ENCODE measurements at regions not wholly inside any gene's neighbourhood (a gene's known extent, or its start where the extent isn't known, plus 50 kb on each side); places are given as distances from the start of the nearest gene placed in this dataset.
"Not testable (repeated sequence)": the region's sequence is repeated elsewhere in the genome, so short reads cannot be mapped to it uniquely, and the experiment has no call there.

- H3K27ac Mint-ChIP-seq = no peak overlapping the region
- H3K36me3 Mint-ChIP-seq (ENCODE audit: low read depth) = no peaks in the 10 kb centered on the region
- peaks cover 16% of the 10 kb centered on the region for H3K9me3 Mint-ChIP-seq
- no peaks in the 10 kb centered on the region for H3K27me3 Mint-ChIP-seq (ENCODE audit: low read depth)
- H3K4me3 Mint-ChIP-seq = no peak overlapping the region
- H3K4me1 Mint-ChIP-seq (ENCODE audit: low read depth) = no peaks in the 10 kb centered on the region
Measured at GRCh38 chr17:27009087-27009486, 284.8 kb upstream of the WSB1 start.

- not testable (repeated sequence) for H3K27ac Mint-ChIP-seq; H3K4me3 Mint-ChIP-seq; H3K27me3 Mint-ChIP-seq (ENCODE audit: low read depth); H3K4me1 Mint-ChIP-seq (ENCODE audit: low read depth); H3K36me3 Mint-ChIP-seq (ENCODE audit: low read depth)
- peaks cover 15% of the 10 kb centered on the region for H3K9me3 Mint-ChIP-seq
Measured at GRCh38 chr17:27010138-27010537, 283.8 kb upstream of the WSB1 start.

- H3K36me3 Mint-ChIP-seq (ENCODE audit: low read depth); H3K4me1 Mint-ChIP-seq (ENCODE audit: low read depth); H3K4me3 Mint-ChIP-seq; H3K27ac Mint-ChIP-seq; H3K9me3 Mint-ChIP-seq; H3K27me3 Mint-ChIP-seq (ENCODE audit: low read depth): not testable (repeated sequence)
Measured at GRCh38 chr17:27030552-27030951, 263.4 kb upstream of the WSB1 start.

DNA sequence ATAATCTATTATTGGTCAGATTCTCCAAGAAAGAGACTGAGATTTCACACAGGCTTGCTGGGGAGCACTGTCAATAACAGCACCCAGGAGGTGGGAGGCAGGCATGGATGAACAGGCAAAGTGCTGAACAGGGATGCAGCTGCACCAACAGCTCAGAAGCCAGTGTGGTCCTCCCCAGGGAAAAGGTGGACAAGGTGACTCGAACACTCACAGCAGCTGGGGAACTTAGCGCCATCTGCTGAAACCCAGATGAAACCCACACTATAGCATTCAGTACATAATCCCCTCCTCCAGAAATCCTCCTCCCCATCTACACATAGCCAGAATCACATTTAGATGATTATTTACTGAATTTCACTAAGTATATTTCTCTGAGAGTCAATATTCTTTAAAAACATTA, 255.2 kb upstream of the WSB1 start:
- no peaks in the 10 kb centered on the region for H3K27me3 Mint-ChIP-seq (ENCODE audit: low read depth)
- H3K4me3 Mint-ChIP-seq = no peak overlapping the region
- H3K36me3 Mint-ChIP-seq (ENCODE audit: low read depth) = no peaks in the 10 kb centered on the region
- peaks cover 5% of the 10 kb centered on the region for H3K9me3 Mint-ChIP-seq
- no peaks in the 10 kb centered on the region for H3K4me1 Mint-ChIP-seq (ENCODE audit: low read depth)
- no peak overlapping the region for H3K27ac Mint-ChIP-seq

DNA sequence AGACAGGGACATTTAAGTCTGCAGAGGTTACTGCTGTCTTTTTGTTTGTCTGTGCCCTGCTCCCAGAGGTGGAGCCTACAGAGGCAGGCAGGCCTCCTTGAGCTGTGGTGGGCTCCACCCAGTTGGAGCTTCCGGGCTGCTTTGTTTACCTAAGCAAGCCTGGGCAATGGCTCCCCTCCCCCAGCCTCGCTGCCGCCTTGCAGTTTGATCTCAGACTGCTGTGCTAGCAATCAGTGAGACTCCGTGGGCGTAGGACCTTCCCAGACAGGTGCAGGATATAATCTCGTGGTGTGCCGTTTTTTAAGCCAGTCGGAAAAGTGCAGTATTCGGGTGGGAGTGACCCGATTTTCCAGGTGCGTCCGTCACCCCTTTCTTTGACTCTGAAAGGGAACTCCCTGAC, 248.9 kb upstream of the WSB1 start:
- not testable (repeated sequence) for H3K4me1 Mint-ChIP-seq (ENCODE audit: low read depth)

GRCh38 chr17:27049104-27049784, 244.7 kb upstream of the WSB1 start:
- Mint-ChIP-seq H3K4me1 (ENCODE audit: low read depth) (no peaks in the 10 kb centered on the region), H3K27me3 (ENCODE audit: low read depth) (no peaks in the 10 kb centered on the region), H3K27ac (no peak overlapping the region), H3K4me3 (no peak overlapping the region), H3K36me3 (ENCODE audit: low read depth) (no peaks in the 10 kb centered on the region), H3K9me3 (peaks cover 30% of the 10 kb centered on the region)

More for the DNA sequence above, 248.9 kb upstream of the WSB1 start:
- peaks cover 15% of the 10 kb centered on the region for H3K9me3 Mint-ChIP-seq
- H3K4me3 Mint-ChIP-seq; H3K27ac Mint-ChIP-seq; H3K36me3 Mint-ChIP-seq (ENCODE audit: low read depth); H3K27me3 Mint-ChIP-seq (ENCODE audit: low read depth): not testable (repeated sequence)

GRCh38 chr17:27065588-27065987, 228.3 kb upstream of the WSB1 start:
- no peak overlapping the region for H3K4me3 Mint-ChIP-seq
- H3K27me3 Mint-ChIP-seq (ENCODE audit: low read depth) = no peaks in the 10 kb centered on the region
- H3K4me1 Mint-ChIP-seq (ENCODE audit: low read depth) = no peaks in the 10 kb centered on the region
- H3K27ac Mint-ChIP-seq = no peak overlapping the region
- no peaks in the 10 kb centered on the region for H3K36me3 Mint-ChIP-seq (ENCODE audit: low read depth)
- no peaks in the 10 kb centered on the region for H3K9me3 Mint-ChIP-seq

DNA sequence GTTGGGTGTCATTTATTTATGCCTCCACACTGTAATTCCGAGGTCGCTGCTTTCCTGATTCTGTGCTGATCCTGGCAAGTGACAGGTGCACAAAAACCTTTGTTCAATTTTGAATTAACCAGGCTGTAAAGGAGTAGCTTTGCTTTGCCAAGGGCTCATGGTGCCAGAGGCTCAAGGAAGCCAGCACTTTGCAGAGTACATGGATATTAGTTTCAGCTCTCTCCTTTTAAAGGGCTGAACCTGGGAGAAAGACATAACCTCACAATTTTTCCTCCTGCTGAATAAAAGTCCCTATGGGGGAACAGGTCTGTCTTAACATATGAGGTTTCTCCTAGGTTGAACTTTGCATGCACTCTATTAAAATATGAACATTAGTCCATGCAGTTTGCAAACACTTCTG, 227.6 kb upstream of the WSB1 start:
- Mint-ChIP-seq H3K27ac (no peak overlapping the region), H3K36me3 (ENCODE audit: low read depth) (no peaks in the 10 kb centered on the region), H3K4me1 (ENCODE audit: low read depth) (no peaks in the 10 kb centered on the region), H3K9me3 (no peaks in the 10 kb centered on the region), H3K27me3 (ENCODE audit: low read depth) (no peaks in the 10 kb centered on the region), H3K4me3 (no peak overlapping the region)

- Mint-ChIP-seq H3K27ac (no peak overlapping the region), H3K9me3 (no peaks in the 10 kb centered on the region), H3K4me3 (no peak overlapping the region), H3K27me3 (ENCODE audit: low read depth) (no peaks in the 10 kb centered on the region), H3K4me1 (ENCODE audit: low read depth) (no peaks in the 10 kb centered on the region), H3K36me3 (ENCODE audit: low read depth) (no peaks in the 10 kb centered on the region)
Measured at GRCh38 chr17:27069842-27070508, 223.9 kb upstream of the WSB1 start.

DNA sequence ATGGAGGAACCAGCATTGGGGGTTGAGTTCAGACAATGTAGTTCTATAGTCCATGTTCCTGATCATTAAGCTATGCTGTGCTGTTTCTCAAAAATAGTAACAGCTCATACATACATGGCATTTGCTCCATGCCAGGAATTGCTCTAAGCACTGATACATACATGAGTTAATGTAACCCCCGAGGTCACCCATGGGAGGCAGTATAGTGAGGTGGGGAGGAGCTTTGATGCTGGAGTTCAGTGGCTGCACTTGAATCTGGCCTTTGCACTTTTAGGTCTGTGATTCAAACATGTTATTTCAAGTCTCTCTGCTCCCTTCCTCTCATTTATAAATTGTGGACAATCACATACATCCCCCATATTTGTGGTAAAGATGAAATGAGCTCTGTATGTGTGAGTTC, 223.1 kb upstream of the WSB1 start:
- no peak overlapping the region for H3K27ac Mint-ChIP-seq
- H3K4me3 Mint-ChIP-seq = no peak overlapping the region
- no peaks in the 10 kb centered on the region for H3K36me3 Mint-ChIP-seq (ENCODE audit: low read depth)
- H3K4me1 Mint-ChIP-seq (ENCODE audit: low read depth) = no peaks in the 10 kb centered on the region
- no peaks in the 10 kb centered on the region for H3K9me3 Mint-ChIP-seq
- no peaks in the 10 kb centered on the region for H3K27me3 Mint-ChIP-seq (ENCODE audit: low read depth)

- Mint-ChIP-seq H3K27me3 (ENCODE audit: low read depth) (no peaks in the 10 kb centered on the region), H3K36me3 (ENCODE audit: low read depth) (no peaks in the 10 kb centered on the region), H3K9me3 (no peaks in the 10 kb centered on the region), H3K4me1 (ENCODE audit: low read depth) (no peaks in the 10 kb centered on the region), H3K27ac (no peak overlapping the region), H3K4me3 (no peak overlapping the region)
Measured at GRCh38 chr17:27072885-27073284, 221.0 kb upstream of the WSB1 start.

- Mint-ChIP-seq H3K27ac (no peak overlapping the region), H3K4me1 (ENCODE audit: low read depth) (no peaks in the 10 kb centered on the region), H3K9me3 (no peaks in the 10 kb centered on the region), H3K27me3 (ENCODE audit: low read depth) (no peaks in the 10 kb centered on the region), H3K36me3 (ENCODE audit: low read depth) (no peaks in the 10 kb centered on the region), H3K4me3 (no peak overlapping the region)
Measured at GRCh38 chr17:27076814-27077213, 217.1 kb upstream of the WSB1 start.

DNA sequence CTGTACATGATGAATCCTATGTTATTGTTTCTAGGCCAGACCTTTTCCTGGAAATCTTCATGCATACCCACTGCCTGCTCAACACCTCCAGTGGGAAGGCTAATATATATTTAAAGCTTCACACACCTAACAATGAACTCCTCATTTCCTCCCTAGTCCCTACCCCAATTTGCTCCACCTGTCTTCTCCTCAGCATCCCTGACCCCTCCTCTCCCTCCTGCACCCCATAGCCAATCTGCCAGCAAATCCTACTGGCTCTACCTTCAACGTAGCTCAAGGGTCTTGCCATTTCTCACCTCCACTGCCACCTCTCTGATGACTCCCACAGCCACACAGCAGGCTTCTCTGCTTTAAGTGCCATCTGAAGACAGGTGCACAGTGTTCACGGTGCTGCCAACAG, 215.6 kb upstream of the WSB1 start:
- H3K36me3 Mint-ChIP-seq (ENCODE audit: low read depth) = no peaks in the 10 kb centered on the region
- no peak overlapping the region for H3K27ac Mint-ChIP-seq

DNA sequence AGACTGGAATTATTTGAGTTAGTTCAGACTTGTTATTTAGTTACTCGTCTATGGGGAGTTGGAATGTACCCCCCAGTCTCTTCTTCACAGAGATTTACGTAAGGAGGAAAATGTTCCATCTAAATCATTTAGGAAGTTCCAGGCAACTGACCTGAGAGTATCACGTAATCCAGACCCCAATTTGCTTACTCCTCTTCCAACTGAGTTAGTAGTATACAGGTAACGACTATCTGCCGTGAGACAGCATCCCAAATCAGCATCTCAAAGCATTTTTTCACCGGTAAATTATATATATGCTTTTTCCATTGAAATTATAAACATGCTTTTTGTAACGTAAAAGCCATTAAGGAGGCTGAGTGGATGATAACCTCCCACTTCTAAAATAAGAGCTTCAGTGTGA, 214.3 kb upstream of the WSB1 start:
- Mint-ChIP-seq H3K9me3 (no peaks in the 10 kb centered on the region), H3K4me1 (ENCODE audit: low read depth) (no peaks in the 10 kb centered on the region), H3K4me3 (no peak overlapping the region), H3K27ac (no peak overlapping the region), H3K36me3 (ENCODE audit: low read depth) (no peaks in the 10 kb centered on the region), H3K27me3 (ENCODE audit: low read depth) (no peaks in the 10 kb centered on the region)

More for the DNA sequence above, 215.6 kb upstream of the WSB1 start:
- Mint-ChIP-seq H3K9me3 (no peaks in the 10 kb centered on the region), H3K4me1 (ENCODE audit: low read depth) (no peaks in the 10 kb centered on the region), H3K27me3 (ENCODE audit: low read depth) (no peaks in the 10 kb centered on the region), H3K4me3 (no peak overlapping the region)

- Mint-ChIP-seq H3K4me1 (ENCODE audit: low read depth) (no peaks in the 10 kb centered on the region), H3K27me3 (ENCODE audit: low read depth) (no peaks in the 10 kb centered on the region), H3K4me3 (no peak overlapping the region), H3K27ac (no peak overlapping the region), H3K9me3 (peaks cover 3% of the 10 kb centered on the region), H3K36me3 (ENCODE audit: low read depth) (no peaks in the 10 kb centered on the region)
Measured at GRCh38 chr17:27081002-27081638, 212.8 kb upstream of the WSB1 start.
